ENCODE measurements at regions not wholly inside any gene's neighbourhood (a gene's known extent, or its start where the extent isn't known, plus 50 kb on each side); places are given as distances from the start of the nearest gene placed in this dataset.

DNA sequence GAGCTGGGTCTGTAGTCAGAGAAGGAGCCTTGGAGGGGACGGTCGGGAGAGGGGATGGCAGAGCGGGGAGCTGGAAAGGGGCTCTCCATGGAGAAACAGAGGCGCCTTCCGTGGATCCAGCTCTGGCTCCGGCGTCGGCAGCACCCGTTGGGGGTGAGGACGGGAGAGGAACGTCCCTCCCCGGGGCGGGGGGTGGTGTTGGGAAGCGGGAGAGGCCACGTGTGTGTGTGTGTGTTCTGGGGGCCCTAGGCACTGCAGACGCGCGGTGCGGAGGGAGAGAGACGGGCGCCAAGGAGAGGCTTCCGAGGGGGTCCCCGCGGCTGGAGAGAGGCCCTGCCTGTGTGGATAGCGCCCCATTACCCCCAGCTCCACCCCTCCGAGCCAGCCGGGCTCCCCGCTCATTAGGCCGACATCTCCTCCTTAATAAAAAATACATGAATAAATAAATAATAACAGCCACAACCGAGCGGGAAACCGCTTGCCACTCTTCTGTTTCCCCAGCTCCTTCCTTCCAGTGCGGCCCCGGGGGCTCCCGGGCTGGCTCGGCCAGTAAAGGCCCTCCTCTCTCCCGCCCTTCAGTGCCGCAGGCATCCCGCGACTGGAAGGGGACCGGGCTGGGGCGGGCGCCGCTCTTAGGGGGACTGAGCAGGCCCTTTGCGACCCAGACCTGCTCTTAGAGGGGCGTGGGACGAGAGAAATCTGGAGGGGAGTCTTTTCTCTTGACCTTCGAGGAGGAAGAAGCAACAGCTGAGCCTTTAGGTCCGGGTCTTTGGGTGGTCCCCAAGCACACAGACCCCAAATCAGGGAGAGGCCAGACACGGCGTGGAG, 71.3 kb upstream of the ARAP3 start:
- FAIRE-seq (no peak), DNase-seq (ENCODE audit: insufficient read length, low spot score) (no peak)

GRCh38 chr5:141747152-141748141, 65.4 kb upstream of the ARAP3 start:
- FAIRE-seq, result no peak
- DNase-seq (ENCODE audit: insufficient read length, low spot score), result no peak

GRCh38 chr5:141746395-141746794, 64.4 kb upstream of the ARAP3 start:
- DNase-seq (ENCODE audit: insufficient read length, low spot score), result no peak
- FAIRE-seq, result no peak

DNA sequence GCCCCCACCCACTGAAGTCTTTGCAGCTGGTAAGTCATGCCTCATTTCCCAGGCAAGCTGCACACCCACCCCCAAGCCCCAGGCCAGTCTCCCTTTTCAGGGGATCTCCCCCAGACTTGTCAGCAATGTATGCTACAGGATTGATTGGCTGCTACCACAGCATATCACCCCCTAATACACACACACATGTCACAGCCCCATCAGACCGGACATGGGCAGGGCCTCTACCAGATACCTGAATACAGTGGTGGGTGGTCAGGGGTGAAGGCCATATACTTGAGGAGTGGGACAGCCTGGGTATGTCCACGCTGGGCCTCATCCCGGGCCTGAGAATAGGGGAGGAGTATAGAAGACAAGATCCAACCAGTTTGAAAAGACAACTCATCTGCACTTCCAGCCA, 63.4 kb upstream of the ARAP3 start:
- FAIRE-seq (no peak), DNase-seq (ENCODE audit: insufficient read length, low spot score) (no peak)

- FAIRE-seq, result no peak
- no peak for DNase-seq (ENCODE audit: insufficient read length, low spot score)
Observed at GRCh38 chr5:141743866-141744272, 61.8 kb upstream of the ARAP3 start.

DNA sequence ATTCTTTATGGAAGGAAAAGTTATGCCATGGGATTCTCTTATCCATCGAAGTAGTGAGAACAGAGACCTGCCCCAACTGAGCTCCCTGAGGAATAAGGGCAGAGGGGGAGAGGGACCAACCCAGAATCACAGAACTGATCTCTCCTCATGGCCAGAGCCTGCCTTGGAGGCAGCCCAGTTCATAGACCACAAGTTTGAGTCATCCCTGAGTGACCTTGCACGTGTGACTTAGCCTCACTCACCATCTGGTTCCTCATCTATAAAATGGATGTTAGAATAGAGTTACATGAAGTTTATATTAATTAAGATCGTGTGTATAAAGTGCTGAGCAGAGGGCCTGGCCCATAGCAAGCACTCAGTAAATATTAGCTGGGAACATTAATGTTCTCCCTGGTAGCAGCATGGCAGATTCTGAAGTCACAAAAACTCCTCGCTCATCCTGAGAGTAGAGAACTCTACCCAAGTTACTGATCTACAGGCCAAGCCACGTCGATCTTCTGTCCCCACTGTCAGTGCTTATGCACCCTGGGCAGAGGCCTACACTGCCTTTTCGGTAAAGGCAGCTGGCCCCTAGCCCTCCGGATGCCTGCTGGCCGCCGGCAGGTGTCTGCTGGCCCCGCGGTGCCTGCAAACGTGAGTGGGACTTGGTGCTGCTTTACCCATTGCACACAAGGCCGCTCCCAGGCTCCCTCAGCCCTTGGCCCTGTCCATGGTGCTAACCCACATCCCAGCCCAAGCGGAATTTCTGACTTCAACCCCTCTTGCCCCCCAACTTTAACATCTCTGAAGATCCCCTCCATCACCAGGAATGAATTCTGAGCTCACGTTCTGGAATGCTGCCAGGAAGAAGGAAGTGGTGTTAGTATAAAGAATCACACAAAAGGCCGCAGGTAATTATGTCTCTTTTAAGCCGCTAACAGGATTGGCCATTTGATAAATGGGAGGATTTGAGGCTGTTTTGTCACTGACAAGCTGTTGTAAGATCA, 61.1 kb upstream of the ARAP3 start:
- no peak for DNase-seq (ENCODE audit: insufficient read length, low spot score)
- FAIRE-seq, result no peak

- no peak for DNase-seq (ENCODE audit: insufficient read length, low spot score)
- FAIRE-seq, result no peak
Observed at GRCh38 chr5:141742144-141742543, 60.1 kb upstream of the ARAP3 start.

DNA sequence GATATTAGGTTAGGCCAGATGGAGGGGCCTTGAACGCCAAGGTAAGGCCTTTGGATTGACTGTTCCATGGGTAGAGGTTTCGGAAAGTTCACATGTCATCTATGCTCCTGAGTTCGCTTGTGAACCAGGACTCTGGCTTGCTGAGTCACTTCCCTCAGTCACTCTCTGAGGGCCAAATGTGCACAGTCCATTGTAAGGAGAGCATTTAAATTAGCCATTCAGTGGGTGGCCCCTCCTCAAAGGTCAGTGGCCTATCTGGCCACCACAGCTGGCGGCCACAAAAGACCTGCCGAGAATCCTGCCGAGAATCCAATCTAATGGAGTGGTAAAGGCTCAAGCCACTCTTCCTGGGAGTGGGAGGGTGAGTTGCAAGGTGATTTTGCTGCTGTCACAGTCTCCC, 58.9 kb upstream of the ARAP3 start:
- no peak for FAIRE-seq

DNA sequence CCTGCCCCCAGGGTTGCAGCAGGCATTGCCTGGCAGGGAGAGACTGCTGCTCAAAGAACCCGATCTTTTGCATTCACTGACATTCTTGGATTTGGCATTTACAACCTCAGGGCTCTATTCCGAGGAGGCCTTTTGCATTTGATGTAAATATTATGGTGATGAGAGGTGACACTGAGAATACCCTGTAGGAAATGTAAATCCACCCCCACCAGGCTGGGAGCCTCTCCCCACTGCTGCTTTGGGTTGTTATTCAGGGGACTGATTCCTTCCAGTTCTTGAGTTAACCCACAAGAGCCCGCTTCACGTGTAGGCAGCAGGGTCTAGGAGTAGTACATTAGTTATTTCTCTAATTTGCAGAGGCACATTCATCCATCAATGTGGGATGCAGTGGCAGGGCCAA, 55.5 kb upstream of the ARAP3 start:
- DNase-seq (ENCODE audit: insufficient read length, low spot score) (no peak), FAIRE-seq (no peak)

More for the DNA sequence above, 58.9 kb upstream of the ARAP3 start:
- no peak for DNase-seq (ENCODE audit: insufficient read length, low spot score)

DNA sequence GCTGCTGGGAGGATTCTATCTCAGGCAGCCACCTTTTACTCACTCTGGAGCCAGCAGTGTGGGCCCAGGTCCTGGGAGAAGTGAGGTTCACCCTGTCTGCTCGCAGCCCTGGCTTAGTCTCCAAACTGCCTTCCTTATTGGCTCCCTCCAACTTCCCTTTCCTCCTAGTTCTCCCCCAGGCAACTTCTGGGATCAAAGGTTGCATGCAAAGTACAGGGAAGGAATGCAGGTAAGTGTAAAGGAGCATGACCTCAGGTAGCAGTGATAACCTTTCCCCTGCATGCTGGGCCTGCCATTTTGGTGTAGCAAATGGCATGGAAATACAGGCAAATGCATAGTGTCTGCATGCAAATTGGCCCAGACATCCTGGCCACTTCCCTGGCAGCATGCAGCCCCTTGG, 53.8 kb upstream of the ARAP3 start:
- FAIRE-seq, result no peak
- no peak for DNase-seq (ENCODE audit: insufficient read length, low spot score)

GRCh38 chr5:141734501-141735229, 52.6 kb upstream of the ARAP3 start:
- FAIRE-seq (no peak), DNase-seq (ENCODE audit: insufficient read length, low spot score) (peak; percentile 30)

DNA sequence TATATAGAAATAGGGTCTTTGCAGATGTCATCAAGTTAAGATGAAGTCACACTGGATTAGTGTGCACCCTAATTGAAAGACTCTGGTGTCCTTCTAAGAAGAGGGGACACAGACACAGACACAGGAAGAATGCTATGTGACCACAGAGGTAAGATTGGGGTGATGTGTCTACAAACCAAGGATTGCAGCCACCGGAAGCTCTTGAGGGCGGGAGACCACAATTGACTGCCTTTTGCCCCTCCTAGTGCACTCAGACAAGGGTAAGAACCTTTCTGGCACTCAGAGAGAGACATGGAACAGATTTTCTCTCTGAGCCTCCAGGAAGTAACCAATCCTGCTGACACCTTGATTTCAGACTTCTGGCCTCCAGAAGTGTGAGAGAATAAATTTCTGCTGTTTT, 51.2 kb upstream of the ARAP3 start:
- DNase-seq (ENCODE audit: insufficient read length, low spot score) (no peak), FAIRE-seq (no peak)

- DNase-seq (ENCODE audit: insufficient read length, low spot score) (no peak), FAIRE-seq (no peak)
Observed at GRCh38 chr5:141732417-141732816, 50.4 kb upstream of the ARAP3 start.
